IPS DF 19.7 (cell line): ENCODE measurements at regions not wholly inside any gene's neighbourhood (a gene's known extent, or its start where the extent isn't known, plus 50 kb on each side); places are given as distances from the start of the nearest gene placed in this dataset.
"Not testable (repeated sequence)": the region's sequence is repeated elsewhere in the genome, so short reads cannot be mapped to it uniquely, and the experiment has no call there.

Experiments used
- DNase-seq: peaks from one replicate; pipeline ENCODE4 v3.0.0-alpha.2; 2013; ENCODE audit warnings: low read depth, low spot score

DNA sequence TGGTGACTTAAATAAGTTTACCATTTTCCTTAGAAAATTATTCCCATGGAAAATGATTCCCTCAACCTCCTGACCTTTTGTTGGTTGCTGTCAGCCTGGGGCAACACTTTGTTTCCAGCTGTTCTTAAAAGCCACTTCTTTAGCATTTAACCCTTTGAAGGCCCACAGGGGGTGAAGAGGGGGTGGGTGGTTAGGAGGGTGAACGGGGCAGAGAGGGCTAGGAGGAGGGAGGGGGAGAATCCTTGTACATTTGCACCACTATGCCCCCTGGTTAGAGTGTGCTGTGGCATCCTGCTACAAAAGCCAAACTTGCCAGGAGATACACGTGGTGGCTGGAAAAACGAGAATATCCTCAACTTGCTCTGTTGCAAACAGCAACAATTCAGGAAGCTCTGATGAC is 273.2 kb upstream of the RGMA start:
- DNase-seq: peak; percentile 35

GRCh38 chr15:93361703-93362102 is 272.7 kb upstream of the RGMA start:
- no peak for DNase-seq

DNA sequence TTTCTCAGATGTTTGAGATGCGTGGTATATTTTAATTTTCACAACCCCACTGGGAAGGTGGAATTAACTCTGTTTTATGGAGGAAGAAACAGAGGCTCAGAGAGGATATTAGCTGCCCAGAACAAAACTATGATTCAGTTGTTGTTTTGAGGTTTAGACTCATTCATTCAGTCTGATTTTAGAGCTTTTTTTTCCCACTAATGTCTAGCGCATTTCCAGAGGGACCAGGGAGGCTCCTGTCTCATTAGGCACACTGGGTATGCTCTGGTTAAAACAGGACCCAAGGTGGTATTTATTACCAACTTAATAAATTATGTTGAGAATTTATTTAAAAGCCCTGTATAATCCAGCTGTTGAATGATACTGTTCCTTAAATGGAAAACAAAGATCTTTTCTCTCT is 272.0 kb upstream of the RGMA start:
- DNase-seq: no peak

- no peak for DNase-seq
Measured at GRCh38 chr15:93360318-93360717, 271.3 kb upstream of the RGMA start.

DNA sequence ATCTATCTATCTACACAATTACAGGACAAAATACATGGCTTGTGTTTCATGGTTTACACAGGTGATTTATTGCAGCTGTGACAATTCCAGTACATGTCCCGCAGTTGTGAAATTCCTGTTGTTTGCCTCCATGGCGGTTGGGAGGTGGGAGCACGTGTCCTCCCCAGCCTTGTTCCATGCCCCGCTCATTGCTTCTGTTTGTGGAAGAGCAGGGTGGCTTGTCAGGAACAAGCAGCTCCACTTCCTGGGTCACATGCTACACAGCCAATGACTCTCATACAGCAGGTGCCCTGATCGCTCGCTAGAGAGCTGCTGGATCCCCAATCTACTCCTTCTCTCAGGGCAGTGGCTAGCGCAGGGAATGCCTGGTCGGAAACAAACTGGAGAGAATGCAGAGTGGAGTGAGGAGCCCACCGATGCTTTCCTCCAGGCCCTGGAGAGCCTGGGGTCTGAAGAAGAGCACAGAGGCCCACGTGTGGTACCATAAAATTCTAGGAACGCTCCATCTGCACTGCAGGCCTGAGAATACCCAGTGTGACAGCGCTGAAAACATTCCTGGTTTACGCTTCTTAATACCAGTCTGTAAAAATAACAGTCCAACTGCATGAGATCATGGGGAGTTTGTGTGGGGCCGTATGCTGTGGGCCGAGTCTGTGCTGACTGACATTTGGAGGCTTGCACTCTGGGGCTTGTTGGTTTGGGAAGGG is 270.6 kb upstream of the RGMA start:
- no peak for DNase-seq

- DNase-seq: no peak
Measured at GRCh38 chr15:93359060-93359408, 270.0 kb upstream of the RGMA start.

GRCh38 chr15:93358166-93359059 is 269.4 kb upstream of the RGMA start:
- DNase-seq: no peak

- no peak for DNase-seq
Measured at GRCh38 chr15:93348711-93349545, 259.9 kb upstream of the RGMA start.

DNA sequence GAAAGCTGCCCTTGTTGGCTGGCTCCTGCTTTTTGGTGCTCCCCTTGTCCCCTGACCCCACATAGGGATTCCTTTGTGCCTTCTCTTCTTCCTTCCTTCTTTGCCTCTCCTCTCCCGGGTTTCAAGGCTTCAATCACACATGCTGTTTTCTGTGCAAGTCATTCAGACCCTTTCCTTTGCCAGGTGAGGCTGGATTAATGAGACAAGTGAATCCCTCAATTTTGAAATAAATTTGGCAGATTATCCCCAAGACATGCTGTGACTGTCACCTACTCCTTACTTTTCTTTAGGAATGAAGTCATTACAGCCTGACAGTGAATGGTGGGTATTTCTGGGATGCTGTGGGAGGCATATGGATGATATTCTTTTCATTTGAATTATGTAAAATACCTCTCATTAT is 259.0 kb upstream of the RGMA start:
- no peak for DNase-seq

DNA sequence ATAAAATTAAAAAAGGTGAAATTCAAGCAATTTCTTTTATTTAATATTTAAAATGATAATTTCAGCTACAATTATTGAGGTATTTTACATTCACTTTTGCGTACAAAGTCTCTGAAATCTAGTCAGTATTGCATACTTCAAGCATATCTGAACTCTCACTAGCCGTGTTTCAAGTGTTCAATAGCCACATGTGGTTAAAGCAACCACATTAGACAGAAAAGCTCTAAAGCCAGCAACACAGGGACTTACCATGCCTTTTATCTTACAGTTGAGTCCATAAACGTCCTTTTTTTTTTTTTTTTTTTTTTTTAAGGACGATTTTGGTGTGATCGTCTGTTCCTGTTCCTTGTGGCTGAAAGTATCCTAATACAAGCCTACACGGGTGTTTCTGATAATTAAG is 257.0 kb upstream of the RGMA start:
- no peak for DNase-seq

DNA sequence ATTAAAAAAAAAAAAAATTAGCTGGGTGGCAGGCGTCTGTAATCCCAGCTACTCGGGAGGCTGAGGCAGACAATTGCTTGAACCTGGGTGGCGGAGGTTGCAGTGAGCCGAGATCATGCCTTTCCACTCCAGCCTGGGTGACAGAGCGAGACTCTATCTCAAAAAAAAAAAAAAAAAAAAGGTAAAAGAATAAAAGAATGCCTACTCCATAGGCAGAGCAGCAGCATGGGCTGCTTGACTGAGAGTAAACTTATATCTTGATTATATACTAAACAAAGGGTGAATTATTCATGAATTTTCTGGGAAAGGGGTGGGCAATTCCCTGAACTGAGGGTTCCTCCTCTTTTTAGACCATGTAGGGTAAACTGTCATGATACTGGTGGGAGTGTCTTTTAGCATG is 254.4 kb upstream of the RGMA start:
- DNase-seq: not testable (repeated sequence)

DNA sequence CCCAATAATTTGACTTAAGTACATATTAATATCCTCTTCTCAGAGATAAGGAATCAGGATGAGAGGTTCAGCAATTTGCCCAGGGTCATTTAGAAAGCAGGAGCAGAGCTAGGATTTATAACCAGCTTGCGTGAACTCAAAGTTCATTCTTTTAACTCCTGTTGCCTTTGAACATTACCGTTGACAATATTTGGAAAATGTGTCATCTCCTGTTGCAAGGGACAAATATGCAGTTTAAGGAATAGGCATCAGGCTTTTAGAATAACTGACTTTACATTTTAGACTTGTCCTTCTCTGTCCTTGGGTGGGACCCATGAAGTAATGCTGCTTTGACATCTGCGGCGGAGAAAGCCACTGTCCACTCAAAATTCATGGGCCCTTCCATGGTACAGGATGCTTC is 252.2 kb upstream of the RGMA start:
- no peak for DNase-seq

GRCh38 chr15:93340406-93340805 is 251.4 kb upstream of the RGMA start:
- no peak for DNase-seq

DNA sequence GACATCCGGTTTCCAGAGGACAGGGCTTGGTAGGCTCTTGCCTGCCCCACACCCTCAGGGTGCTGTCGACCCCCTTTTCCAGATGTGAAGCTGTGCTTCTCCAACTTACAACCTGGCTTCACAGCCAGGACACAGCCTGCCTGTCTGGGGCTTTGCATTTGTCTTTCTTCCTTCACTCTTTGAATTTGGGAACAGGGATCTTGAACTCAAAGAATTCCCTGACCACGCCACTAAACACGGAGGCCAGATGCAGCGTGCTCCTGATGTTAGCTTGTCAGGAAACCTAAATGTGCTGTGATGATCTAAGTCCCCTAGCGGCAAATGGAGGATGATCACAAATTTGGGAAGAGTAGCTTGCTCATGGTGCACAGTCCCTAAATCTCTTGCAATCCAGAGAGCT is 244.8 kb upstream of the RGMA start:
- no peak for DNase-seq

GRCh38 chr15:93333126-93333525 is 244.1 kb upstream of the RGMA start:
- not testable (repeated sequence) for DNase-seq

DNA sequence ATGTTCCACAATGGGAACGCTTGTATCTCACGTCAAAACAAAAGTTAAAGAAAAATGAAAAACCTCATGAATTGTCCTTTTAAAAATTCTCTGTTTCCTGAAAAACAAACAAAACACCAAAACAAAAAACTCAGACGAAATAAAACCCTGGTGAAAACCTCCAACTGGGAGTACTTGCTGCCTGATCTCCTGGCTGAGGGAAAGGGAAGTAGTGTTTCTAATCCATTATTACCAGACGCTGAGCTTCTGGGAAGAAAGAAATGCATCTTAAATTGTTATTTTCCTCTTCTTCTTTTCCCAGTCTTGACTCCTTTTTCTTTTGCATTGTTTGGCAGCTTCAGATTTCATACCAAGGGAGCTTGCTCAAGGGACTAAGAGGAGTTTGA is 243.2 kb upstream of the RGMA start:
- no peak for DNase-seq

- peak; percentile 67 for DNase-seq
Measured at GRCh38 chr15:93331545-93332167, 242.6 kb upstream of the RGMA start.

DNA sequence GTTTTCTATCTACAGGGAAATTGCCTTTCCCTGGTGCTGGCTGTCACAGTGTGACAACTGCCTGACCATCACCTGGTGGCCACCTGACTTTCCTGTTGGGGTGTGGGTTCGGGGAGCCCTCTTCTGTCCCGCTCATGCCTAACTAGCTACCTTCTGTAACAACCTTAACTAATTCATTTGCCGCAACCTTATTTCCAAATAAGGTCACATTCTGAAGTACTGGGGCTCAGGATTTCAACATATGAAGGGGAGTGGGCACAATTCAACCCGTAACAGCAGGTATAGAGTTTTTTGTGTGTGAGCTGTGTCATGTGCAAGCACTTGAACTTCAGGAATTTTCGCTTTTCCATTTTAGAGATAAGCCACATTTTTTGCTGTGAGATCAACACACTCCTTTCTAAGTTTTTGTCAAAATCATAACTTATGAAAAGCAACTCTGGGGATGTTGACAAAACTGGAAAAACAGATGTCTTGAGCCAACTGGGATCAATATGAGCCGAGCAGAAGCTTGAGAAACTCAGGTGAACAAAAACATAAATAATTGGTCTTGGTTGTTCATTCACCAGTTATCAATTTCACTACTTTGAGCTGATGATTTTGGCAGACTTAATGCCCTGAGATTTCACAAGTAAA is 242.0 kb upstream of the RGMA start:
- peak; percentile 30 for DNase-seq

DNA sequence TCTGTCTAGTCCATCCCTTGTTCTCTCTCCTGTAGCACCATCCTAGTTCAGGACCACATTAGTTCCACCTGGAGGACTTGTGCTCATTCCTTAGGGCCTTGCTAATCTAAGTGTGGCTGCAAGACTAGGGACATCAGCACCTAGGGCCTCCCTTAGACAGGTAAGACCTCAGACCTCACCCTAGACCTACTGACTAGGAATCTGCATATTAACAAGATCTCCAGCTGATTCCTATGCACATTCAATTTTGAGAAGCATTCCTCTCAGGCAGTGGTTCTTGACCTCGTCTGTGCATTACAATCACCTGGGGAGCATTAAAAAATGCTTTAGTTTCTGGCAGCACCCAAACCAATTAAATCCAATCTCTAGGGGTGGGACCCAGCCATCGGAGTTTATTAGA is 238.4 kb upstream of the RGMA start:
- DNase-seq: no peak

DNA sequence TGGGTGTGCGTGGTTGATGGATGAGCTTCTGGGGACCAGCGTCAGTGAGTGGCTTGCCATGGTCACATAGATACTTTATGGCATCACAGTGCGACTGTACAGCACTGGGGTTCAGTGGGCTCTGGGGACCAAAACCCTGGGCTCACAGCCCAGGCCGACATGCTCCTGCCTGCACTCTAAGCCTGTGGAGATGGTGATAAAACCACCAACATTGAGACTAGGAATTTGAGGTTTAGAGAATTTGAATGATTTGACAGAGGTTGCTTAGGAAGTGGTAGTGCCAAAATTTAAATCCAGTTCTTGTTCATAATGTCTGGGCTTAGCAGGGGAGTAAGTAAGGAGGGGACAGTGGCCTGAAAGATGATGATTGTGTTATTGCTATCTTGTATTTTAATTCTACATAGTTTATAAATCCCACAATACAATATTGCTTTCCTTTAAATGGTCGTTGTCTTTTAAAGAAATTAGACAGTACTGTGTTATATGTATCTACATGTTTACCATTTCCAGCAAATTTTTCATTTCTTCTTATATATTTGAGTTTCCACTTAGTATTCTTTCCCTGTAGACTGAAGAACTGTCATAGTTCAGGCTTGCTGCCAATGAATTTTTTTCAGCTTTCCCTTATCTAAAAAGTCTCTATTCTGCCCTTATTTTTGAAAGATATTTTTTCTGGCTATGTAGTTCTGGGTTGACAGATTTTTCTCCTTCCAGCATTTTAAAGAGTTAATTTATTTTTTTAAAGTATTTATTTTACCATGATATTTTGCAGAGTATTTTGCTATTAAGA is 235.4 kb upstream of the RGMA start:
- DNase-seq: no peak

- no peak for DNase-seq
Measured at GRCh38 chr15:93321881-93322282, 232.9 kb upstream of the RGMA start.
